ENCODE measurements at regions not wholly inside any gene's neighbourhood (a gene's known extent, or its start where the extent isn't known, plus 50 kb on each side); places are given as distances from the start of the nearest gene placed in this dataset.
"Not testable (repeated sequence)": the region's sequence is repeated elsewhere in the genome, so short reads cannot be mapped to it uniquely, and the experiment has no call there.

GRCh38 chr1:143839182-143839581, 132.6 kb downstream of the FAM72C start:
- DNase-seq (ENCODE audit: low spot score), result not testable (repeated sequence)

- not testable (repeated sequence) for DNase-seq (ENCODE audit: low spot score)
Observed at GRCh38 chr1:143838598-143838929, 133.2 kb downstream of the FAM72C start.

- not testable (repeated sequence) for DNase-seq (ENCODE audit: low spot score)
Observed at GRCh38 chr1:143837924-143838597, 133.7 kb downstream of the FAM72C start.

- not testable (repeated sequence) for DNase-seq (ENCODE audit: low spot score)
Observed at GRCh38 chr1:143833376-143833775, 138.4 kb downstream of the FAM72C start.

GRCh38 chr1:143832379-143832716, 139.4 kb downstream of the FAM72C start:
- not testable (repeated sequence) for DNase-seq (ENCODE audit: low spot score)

- DNase-seq (ENCODE audit: low spot score), result not testable (repeated sequence)
Observed at GRCh38 chr1:143831479-143832378, 140.1 kb downstream of the FAM72C start.

GRCh38 chr1:143826162-143826561, 145.6 kb downstream of the FAM72C start:
- not testable (repeated sequence) for DNase-seq (ENCODE audit: low spot score)

GRCh38 chr1:143824266-143824665, 147.5 kb downstream of the FAM72C start:
- not testable (repeated sequence) for DNase-seq (ENCODE audit: low spot score)

- DNase-seq (ENCODE audit: low spot score), result not testable (repeated sequence)
Observed at GRCh38 chr1:143820058-143820457, 151.7 kb downstream of the FAM72C start.

- not testable (repeated sequence) for DNase-seq (ENCODE audit: low spot score)
Observed at GRCh38 chr1:143816369-143816768, 155.4 kb downstream of the FAM72C start.

- DNase-seq (ENCODE audit: low spot score), result not testable (repeated sequence)
Observed at GRCh38 chr1:143805374-143805773, 166.4 kb downstream of the FAM72C start.

- not testable (repeated sequence) for DNase-seq (ENCODE audit: low spot score)
Observed at GRCh38 chr1:143804707-143805356, 167.0 kb downstream of the FAM72C start.

- DNase-seq (ENCODE audit: low spot score), result not testable (repeated sequence)
Observed at GRCh38 chr1:143803927-143804411, 167.8 kb downstream of the FAM72C start.

- DNase-seq (ENCODE audit: low spot score), result not testable (repeated sequence)
Observed at GRCh38 chr1:143803095-143803494, 168.7 kb downstream of the FAM72C start.

- DNase-seq (ENCODE audit: low spot score), result not testable (repeated sequence)
Observed at GRCh38 chr1:143799568-143800187, 172.1 kb downstream of the FAM72C start.

- not testable (repeated sequence) for DNase-seq (ENCODE audit: low spot score)
Observed at GRCh38 chr1:143796369-143796768, 175.4 kb downstream of the FAM72C start.

GRCh38 chr1:143792047-143792937, 179.5 kb downstream of the FAM72C start:
- DNase-seq (ENCODE audit: low spot score), result not testable (repeated sequence)

- not testable (repeated sequence) for DNase-seq (ENCODE audit: low spot score)
Observed at GRCh38 chr1:143786381-143786780, 185.4 kb downstream of the FAM72C start.

GRCh38 chr1:143785883-143786282, 185.9 kb downstream of the FAM72C start:
- not testable (repeated sequence) for DNase-seq (ENCODE audit: low spot score)

- not testable (repeated sequence) for DNase-seq (ENCODE audit: low spot score)
Observed at GRCh38 chr1:143784239-143784882, 187.4 kb downstream of the FAM72C start.
